ENCODE measurements at regions not wholly inside any gene's neighbourhood (a gene's known extent, or its start where the extent isn't known, plus 50 kb on each side); places are given as distances from the start of the nearest gene placed in this dataset.

DNA sequence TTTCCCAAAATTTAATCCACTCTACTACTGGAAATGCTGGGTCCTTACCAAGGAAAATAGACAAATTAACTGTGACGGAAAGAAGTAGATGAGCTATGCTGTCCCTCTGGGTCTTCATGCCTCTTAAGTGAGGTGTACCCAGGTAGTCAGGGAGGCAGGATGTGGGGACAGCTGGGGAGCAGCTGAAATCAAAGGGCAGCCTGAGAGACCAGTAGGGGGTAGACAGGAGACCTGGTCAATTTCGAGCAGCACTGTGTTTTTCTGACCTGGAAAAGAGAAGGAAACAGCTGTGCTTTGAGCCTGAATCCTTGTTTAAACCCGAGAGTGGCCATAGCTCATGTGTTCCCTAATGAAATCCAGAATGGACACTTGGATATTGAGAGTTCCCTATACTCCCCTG, 587.3 kb downstream of the EFNB2 start:
- intact Hi-C loops (cut with DNase I), result no loop called here
- WGBS, 4 donors, result 56 to 77% (median 60%) methylated on average over 2 to 3 of the region's 3 CpGs

GRCh38 chr13:105940882-105941281, 594.6 kb downstream of the EFNB2 start:
- no peaks in the 10 kb centered on the region for H3K4me1 ChIP-seq (replicated peaks in 1 of 2)
- H3K9me3 ChIP-seq (replicated peaks in 1 of 3), result no peaks in the 10 kb centered on the region
- intact Hi-C loops (cut with DNase I), result no loop called here
- H3K36me3 ChIP-seq (replicated peaks in 1 of 2), result no peaks in the 10 kb centered on the region
- H3K4me3 ChIP-seq, result no peak overlapping the region
- no peak overlapping the region for H3K27ac ChIP-seq
- no peaks in the 10 kb centered on the region for H3K27me3 ChIP-seq
- 90 to 93% (median 91%) methylated on average over 1 of the region's 1 CpG for WGBS, 4 donors
- DNase-seq, result no peak
- TF ChIP-seq POLR2A (IDR thresholded peaks at IDR 0.05) (no peak), CTCF (IDR thresholded peaks at IDR 0.05) (no peak)

More for the DNA sequence above, 587.3 kb downstream of the EFNB2 start:
- no peaks in the 10 kb centered on the region for H3K4me1 ChIP-seq (replicated peaks in 1 of 2)
- H3K9me3 ChIP-seq (replicated peaks in 1 of 3), result no peaks in the 10 kb centered on the region
- no peaks in the 10 kb centered on the region for H3K27me3 ChIP-seq
- no peaks in the 10 kb centered on the region for H3K36me3 ChIP-seq (replicated peaks in 1 of 2)
- H3K27ac ChIP-seq, result no peak overlapping the region
- no peak for DNase-seq
- no peak overlapping the region for H3K4me3 ChIP-seq
- TF ChIP-seq CTCF (IDR thresholded peaks at IDR 0.05), result no peak
- TF ChIP-seq POLR2A (IDR thresholded peaks at IDR 0.05), result no peak

DNA sequence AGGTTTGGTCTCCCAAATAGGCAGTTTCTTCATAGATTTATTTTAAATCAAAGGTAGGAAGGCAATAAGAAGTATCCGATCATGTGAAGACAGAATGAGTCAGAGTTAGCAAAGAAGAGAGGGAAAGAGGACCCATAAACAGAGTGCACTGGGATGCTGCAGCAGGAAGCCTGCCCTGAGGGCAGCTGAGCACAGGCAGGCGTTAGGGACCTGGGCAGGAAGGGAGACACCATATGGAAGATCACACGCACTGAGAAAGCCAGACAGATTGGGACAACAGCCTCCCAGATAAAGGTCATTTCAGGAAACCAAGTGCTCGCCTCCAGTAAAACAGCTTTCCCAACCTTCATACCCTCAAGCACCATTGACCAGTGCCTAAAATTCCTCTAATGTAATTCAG, 598.0 kb downstream of the EFNB2 start:
- WGBS, 4 donors, result 65 to 82% (median 72%) methylated on average over 4 of the region's 4 CpGs
- no peak for TF ChIP-seq CTCF (IDR thresholded peaks at IDR 0.05)
- no peak for TF ChIP-seq POLR2A (IDR thresholded peaks at IDR 0.05)
- H3K27ac ChIP-seq, result no peak overlapping the region
- H3K36me3 ChIP-seq (replicated peaks in 1 of 2), result no peaks in the 10 kb centered on the region
- H3K27me3 ChIP-seq, result no peaks in the 10 kb centered on the region
- H3K4me1 ChIP-seq (replicated peaks in 1 of 2), result no peaks in the 10 kb centered on the region
- no peak for DNase-seq
- H3K9me3 ChIP-seq (replicated peaks in 1 of 3), result no peaks in the 10 kb centered on the region
- intact Hi-C loops (cut with DNase I), result loop anchor here in 1 of 2 donors (10.0 kb wide), 1 partner anchor 1027 kb away; no protein-coding TSS in a partner anchor
- H3K4me3 ChIP-seq, result no peak overlapping the region

DNA sequence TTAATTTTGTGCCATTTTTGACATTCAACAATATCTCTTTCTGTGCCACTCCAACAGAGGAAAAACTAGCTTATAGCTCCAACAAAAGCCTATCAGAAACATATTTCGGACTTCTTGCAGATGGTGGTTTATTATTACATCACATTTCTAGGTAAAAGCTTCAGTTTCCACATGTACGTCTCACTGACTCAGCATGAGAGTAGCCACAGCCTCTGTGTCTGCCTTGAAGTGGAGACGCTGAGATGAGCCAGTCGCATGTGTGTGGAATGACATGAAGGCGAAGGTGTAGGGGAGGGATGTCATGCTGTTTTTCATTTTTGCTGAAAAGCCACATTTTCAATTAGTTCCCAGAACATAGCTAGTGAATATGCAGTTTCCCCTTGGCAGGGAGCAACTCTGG, 598.6 kb downstream of the EFNB2 start:
- no peak for TF ChIP-seq POLR2A (IDR thresholded peaks at IDR 0.05)
- no peak for TF ChIP-seq CTCF (IDR thresholded peaks at IDR 0.05)
- H3K4me1 ChIP-seq (replicated peaks in 1 of 2), result no peaks in the 10 kb centered on the region
- intact Hi-C loops (cut with DNase I), result loop anchor here in 1 of 2 donors (10.0 kb wide), 1 partner anchor 1028 kb away; no protein-coding TSS in a partner anchor
- no peak overlapping the region for H3K27ac ChIP-seq
- no peaks in the 10 kb centered on the region for H3K9me3 ChIP-seq (replicated peaks in 1 of 3)
- no peak overlapping the region for H3K4me3 ChIP-seq
- DNase-seq, result no peak
- no peaks in the 10 kb centered on the region for H3K36me3 ChIP-seq (replicated peaks in 1 of 2)
- WGBS, 4 donors, result 87 to 95% (median 92%) methylated on average over 5 of the region's 5 CpGs
- no peaks in the 10 kb centered on the region for H3K27me3 ChIP-seq
